ENCODE measurements at regions not wholly inside any gene's neighbourhood (a gene's known extent, or its start where the extent isn't known, plus 50 kb on each side); places are given as distances from the start of the nearest gene placed in this dataset.
"Not testable (repeated sequence)": the region's sequence is repeated elsewhere in the genome, so short reads cannot be mapped to it uniquely, and the experiment has no call there.

DNA sequence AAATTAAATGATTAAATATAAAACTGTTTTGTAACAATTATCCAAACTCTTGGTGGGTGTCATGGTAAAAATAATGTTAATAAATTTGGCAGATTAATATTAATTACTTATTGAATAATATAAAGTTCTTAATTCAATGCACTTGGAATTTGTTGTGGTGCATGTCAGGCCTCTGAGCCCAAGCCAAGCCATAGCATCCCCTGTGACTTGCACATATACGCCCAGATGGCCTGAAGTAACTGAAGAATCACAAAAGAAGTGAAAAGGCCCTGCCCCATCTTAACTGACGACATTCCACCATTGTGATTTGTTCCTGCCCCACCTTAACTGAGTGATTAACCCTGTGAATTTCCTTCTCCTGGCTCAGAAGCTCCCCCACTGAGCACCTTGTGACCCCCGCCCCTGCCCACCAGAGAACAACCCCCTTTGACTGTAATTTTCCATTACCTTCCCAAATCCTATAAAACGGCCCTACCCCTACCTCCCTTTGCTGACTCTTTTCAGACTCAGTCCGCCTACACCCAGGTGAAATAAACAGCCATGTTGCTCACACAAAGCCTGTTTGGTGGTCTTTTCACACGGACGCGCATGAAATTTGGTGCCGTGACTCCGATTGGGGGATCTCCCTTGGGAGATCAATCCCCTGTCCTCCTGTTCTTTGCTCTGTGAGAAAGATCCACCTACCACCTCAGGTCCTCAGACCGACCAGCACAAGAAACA, 562.9 kb downstream of the HTR7 start:
- TF ChIP-seq, protein P1, sequence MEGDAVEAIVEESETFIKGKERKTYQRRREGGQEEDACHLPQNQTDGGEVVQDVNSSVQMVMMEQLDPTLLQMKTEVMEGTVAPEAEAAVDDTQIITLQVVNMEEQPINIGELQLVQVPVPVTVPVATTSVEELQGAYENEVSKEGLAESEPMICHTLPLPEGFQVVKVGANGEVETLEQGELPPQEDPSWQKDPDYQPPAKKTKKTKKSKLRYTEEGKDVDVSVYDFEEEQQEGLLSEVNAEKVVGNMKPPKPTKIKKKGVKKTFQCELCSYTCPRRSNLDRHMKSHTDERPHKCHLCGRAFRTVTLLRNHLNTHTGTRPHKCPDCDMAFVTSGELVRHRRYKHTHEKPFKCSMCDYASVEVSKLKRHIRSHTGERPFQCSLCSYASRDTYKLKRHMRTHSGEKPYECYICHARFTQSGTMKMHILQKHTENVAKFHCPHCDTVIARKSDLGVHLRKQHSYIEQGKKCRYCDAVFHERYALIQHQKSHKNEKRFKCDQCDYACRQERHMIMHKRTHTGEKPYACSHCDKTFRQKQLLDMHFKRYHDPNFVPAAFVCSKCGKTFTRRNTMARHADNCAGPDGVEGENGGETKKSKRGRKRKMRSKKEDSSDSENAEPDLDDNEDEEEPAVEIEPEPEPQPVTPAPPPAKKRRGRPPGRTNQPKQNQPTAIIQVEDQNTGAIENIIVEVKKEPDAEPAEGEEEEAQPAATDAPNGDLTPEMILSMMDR (IDR thresholded peaks at IDR 0.05), result not testable (repeated sequence)
- not testable (repeated sequence) for TF ChIP-seq POLR2A (IDR thresholded peaks at IDR 0.05)

Data from body of pancreas (tissue), 4 donors.